KMS-11 (cell line): ENCODE measurements at regions not wholly inside any gene's neighbourhood (a gene's known extent, or its start where the extent isn't known, plus 50 kb on each side); places are given as distances from the start of the nearest gene placed in this dataset.

Experiments
- H2AFZ ChIP-seq: fragments of 200-600 bp; sonication (generic); 2 replicates; pipeline ENCODE4 v1.6.1; 2016; ENCODE audit warnings: antibody characterized with exemption, mixed run types, low read depth
- H3K27ac ChIP-seq: fragments of 200-600 bp; sonication (generic); 2 replicates; pipeline ENCODE4 v1.6.1; 2016; ENCODE audit warnings: mild to moderate bottlenecking, mixed run types
- H3K27me3 ChIP-seq: fragments of 200-600 bp; sonication (generic); 2 replicates; pipeline ENCODE4 v1.6.1; 2017; ENCODE audit warnings: mild to moderate bottlenecking, low read depth, mixed run types, moderate library complexity; ENCODE audit not compliant: insufficient read depth
- H3K36me3 ChIP-seq: fragments of 200-600 bp; sonication (generic); 2 replicates; pipeline ENCODE4 v1.6.1; 2017; ENCODE audit warnings: mild to moderate bottlenecking, mixed run types; ENCODE audit not compliant: insufficient read depth
- H3K4me1 ChIP-seq: fragments of 200-600 bp; sonication (generic); 2 replicates; pipeline ENCODE4 v1.6.1; 2016; ENCODE audit warnings: mild to moderate bottlenecking, low read depth, mixed run types; ENCODE audit not compliant: poor library complexity, severe bottlenecking
- H3K4me2 ChIP-seq: fragments of 200-600 bp; sonication (generic); 2 replicates; pipeline ENCODE4 v1.7.0; 2016; ENCODE audit warnings: mild to moderate bottlenecking, mixed run types
- H3K4me3 ChIP-seq: fragments of 200-600 bp; sonication (generic); IDR thresholded peaks from 2 replicates; pipeline ENCODE4 v1.6.1; 2017; ENCODE audit warnings: low read depth, low read length, mixed read lengths; ENCODE audit not compliant: insufficient read depth
- H3K79me2 ChIP-seq: fragments of 200-600 bp; sonication (generic); 2 replicates; pipeline ENCODE4 v1.6.1; 2016; ENCODE audit warnings: low read depth, mixed run types; ENCODE audit not compliant: insufficient read depth
- H3K9ac ChIP-seq: fragments of 200-600 bp; sonication (generic); 2 replicates; pipeline ENCODE4 v1.6.1; 2016; ENCODE audit warnings: mild to moderate bottlenecking, mixed run types
- H4K20me1 ChIP-seq: fragments of 200-600 bp; sonication (generic); 2 replicates; pipeline ENCODE4 v1.6.1; 2016; ENCODE audit warnings: mild to moderate bottlenecking, mixed run types; ENCODE audit not compliant: insufficient read depth
- TF ChIP-seq, protein P1 (sequence below): fragments of 200-600 bp; sonication (generic); conservative IDR thresholded peaks from 2 replicates; pipeline ENCODE4 v1.6.1; 2017; ENCODE audit warnings: low read depth, mild to moderate bottlenecking, antibody characterized with exemption, low read length, moderate library complexity, mixed read lengths

DNA sequence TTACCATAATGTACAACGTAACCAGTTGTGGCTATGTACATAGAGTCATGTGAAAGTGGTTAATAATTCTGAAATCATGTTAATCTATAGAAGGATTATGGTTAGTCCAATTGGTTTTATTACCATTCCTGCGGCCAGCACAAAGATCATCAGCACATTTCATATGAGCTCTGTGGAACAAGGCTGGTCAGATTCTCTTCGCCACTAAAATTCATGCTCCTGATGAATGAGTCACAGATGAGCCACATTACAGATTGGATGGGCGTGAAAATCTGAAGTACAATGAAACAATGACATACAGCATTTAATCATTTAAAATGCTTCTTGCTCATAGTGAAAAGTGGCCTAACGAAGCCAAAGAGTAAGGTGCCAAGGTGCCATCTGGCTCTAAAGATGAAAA is 716.2 kb upstream of the PHF14 start:
- Histone ChIP-seq H2AFZ (no peak overlapping the region), H3K79me2 (no peaks in the 10 kb centered on the region), H3K36me3 (no peaks in the 10 kb centered on the region), H3K27ac (no peak overlapping the region), H3K4me2 (no peak overlapping the region), H3K9ac (no peak overlapping the region), H4K20me1 (no peaks in the 10 kb centered on the region), H3K4me1 (no peaks in the 10 kb centered on the region), H3K4me3 (no peak overlapping the region), H3K27me3 (no peaks in the 10 kb centered on the region)
- TF ChIP-seq, protein P1, sequence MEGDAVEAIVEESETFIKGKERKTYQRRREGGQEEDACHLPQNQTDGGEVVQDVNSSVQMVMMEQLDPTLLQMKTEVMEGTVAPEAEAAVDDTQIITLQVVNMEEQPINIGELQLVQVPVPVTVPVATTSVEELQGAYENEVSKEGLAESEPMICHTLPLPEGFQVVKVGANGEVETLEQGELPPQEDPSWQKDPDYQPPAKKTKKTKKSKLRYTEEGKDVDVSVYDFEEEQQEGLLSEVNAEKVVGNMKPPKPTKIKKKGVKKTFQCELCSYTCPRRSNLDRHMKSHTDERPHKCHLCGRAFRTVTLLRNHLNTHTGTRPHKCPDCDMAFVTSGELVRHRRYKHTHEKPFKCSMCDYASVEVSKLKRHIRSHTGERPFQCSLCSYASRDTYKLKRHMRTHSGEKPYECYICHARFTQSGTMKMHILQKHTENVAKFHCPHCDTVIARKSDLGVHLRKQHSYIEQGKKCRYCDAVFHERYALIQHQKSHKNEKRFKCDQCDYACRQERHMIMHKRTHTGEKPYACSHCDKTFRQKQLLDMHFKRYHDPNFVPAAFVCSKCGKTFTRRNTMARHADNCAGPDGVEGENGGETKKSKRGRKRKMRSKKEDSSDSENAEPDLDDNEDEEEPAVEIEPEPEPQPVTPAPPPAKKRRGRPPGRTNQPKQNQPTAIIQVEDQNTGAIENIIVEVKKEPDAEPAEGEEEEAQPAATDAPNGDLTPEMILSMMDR: no peak

DNA sequence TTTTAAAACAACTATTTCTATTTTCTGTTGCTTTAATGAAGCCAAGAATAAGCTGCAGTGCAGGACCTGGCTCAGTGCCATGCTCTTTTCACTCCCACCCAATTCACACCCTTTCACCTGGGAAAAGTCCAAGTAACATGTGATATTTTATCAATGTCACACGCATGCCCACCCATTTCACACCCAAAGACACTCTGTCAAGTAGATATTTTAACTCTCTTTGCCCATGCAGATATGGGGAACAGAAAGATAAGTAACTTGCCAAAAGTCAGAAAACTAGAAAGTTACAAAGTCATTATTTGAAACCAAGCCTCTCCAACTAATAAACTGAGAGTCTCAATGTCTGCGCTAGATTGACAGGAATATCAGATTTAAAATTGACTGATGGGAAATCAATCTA is 706.7 kb upstream of the PHF14 start:
- Histone ChIP-seq H3K27ac (no peak overlapping the region), H3K79me2 (no peaks in the 10 kb centered on the region), H3K4me2 (peak overlapping the region; percentile 77; the same call in 1 of the 2 replicates), H3K9ac (no peak overlapping the region), H4K20me1 (no peaks in the 10 kb centered on the region), H3K36me3 (no peaks in the 10 kb centered on the region), H3K4me1 (peaks cover 31% of the 10 kb centered on the region), H3K27me3 (no peaks in the 10 kb centered on the region), H3K4me3 (no peak overlapping the region), H2AFZ (peak overlapping the region; percentile 68; the same call in 1 of the 2 replicates)
- TF ChIP-seq, protein P1: no peak

- TF ChIP-seq, protein P1: no peak
- Histone ChIP-seq H3K36me3 (no peaks in the 10 kb centered on the region), H3K27me3 (no peaks in the 10 kb centered on the region), H3K4me1 (peaks cover 31% of the 10 kb centered on the region), H3K27ac (peak overlapping the region; percentile 55), H3K4me2 (peak overlapping the region; percentile 77), H2AFZ (peak overlapping the region; percentile 68), H3K79me2 (no peaks in the 10 kb centered on the region), H4K20me1 (no peaks in the 10 kb centered on the region), H3K4me3 (no peak overlapping the region), H3K9ac (peak overlapping the region; percentile 2; the same call in 1 of the 2 replicates)
Measured at GRCh38 chr7:10268034-10268433, 705.6 kb upstream of the PHF14 start.

DNA sequence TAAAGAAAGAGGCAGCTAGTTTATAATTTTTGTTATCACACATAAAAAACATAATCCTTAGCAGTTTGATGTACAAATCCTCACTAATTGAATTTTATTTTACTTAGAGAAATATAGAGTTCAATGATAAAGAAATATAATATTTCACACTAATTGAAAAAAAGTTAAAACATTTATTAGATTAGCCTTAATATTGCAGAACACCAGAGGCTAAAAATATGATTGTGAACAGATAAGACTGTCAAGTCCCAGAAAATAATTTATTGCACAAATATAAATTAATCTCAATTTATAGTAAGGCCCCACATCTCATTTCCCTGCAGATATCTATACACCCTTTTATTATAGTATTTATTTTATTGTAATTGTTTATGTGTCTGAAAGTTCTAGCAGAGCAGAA is 690.8 kb upstream of the PHF14 start:
- H4K20me1 ChIP-seq: no peaks in the 10 kb centered on the region
- H2AFZ ChIP-seq: no peak overlapping the region
- H3K27me3 ChIP-seq: no peaks in the 10 kb centered on the region
- no peaks in the 10 kb centered on the region for H3K79me2 ChIP-seq
- no peak overlapping the region for H3K4me2 ChIP-seq
- H3K4me1 ChIP-seq: no peaks in the 10 kb centered on the region
- no peaks in the 10 kb centered on the region for H3K36me3 ChIP-seq
- no peak overlapping the region for H3K9ac ChIP-seq
- H3K4me3 ChIP-seq: no peak overlapping the region
- no peak overlapping the region for H3K27ac ChIP-seq
- TF ChIP-seq, protein P1: no peak
